H1 (cell line): ENCODE measurements at regions not wholly inside any gene's neighbourhood (a gene's known extent, or its start where the extent isn't known, plus 50 kb on each side); places are given as distances from the start of the nearest gene placed in this dataset.

Source experiments
- CTCF ChIA-PET: fragments of 300-600 bp; sonication (Branson Sonifier 250); formaldehyde crosslinking; loops from one replicate; lab custom pipeline; 2021; ENCODE audit not compliant: partially characterized antibody; lab: Charles Lee
- POLR2A ChIA-PET: fragments of 300-600 bp; sonication (Branson Sonifier 250); formaldehyde crosslinking; loops from one replicate; lab custom pipeline; 2021; ENCODE audit warnings: inconsistent platforms; ENCODE audit not compliant: partially characterized antibody; lab: Charles Lee
- DNase-seq, 2 experiments: peaks; one replicate each; pipeline versions ENCODE4 v3.0.0 to v3.0.0-alpha.2; 2010 to 2022; ENCODE audit warnings: low spot score in 2 of 2, low read depth in 1 of 2, mixed read lengths in 1 of 2
- FAIRE-seq: peaks from 2 replicates; lab custom pipeline; 2011; peaks lifted over from hg19 to GRCh38; lab: Jason Lieb, UNC
- H2AFZ ChIP-seq: 2 replicates; pipeline ENCODE4 v1.8.1; 2012; ENCODE audit warnings: low read length, inconsistent platforms
- H2AK5ac ChIP-seq: 2 replicates; pipeline ENCODE4 v1.6.1; 2013; ENCODE audit warnings: low read depth, low read length
- H2BK120ac ChIP-seq: replicated peaks from 2 replicates; pipeline ENCODE3; 2013; ENCODE audit warnings: low read depth, low read length, inconsistent platforms
- H2BK12ac ChIP-seq: 2 replicates; pipeline ENCODE4 v1.6.1; 2013; ENCODE audit warnings: low read depth, low read length
- H2BK15ac ChIP-seq: 2 replicates; pipeline ENCODE4 v1.6.1; 2013; ENCODE audit warnings: low read length
- H2BK20ac ChIP-seq: 2 replicates; pipeline ENCODE4 v1.6.1; 2013; ENCODE audit warnings: low read length
- H2BK5ac ChIP-seq: 2 replicates; pipeline ENCODE4 v1.6.1; 2013; ENCODE audit warnings: low read depth, low read length
- H3K14ac ChIP-seq: 2 replicates; pipeline ENCODE4 v1.6.1; 2013; ENCODE audit warnings: inconsistent platforms; ENCODE audit not compliant: insufficient read length
- H3K18ac ChIP-seq: 2 replicates; pipeline ENCODE4 v1.6.1; 2013; ENCODE audit warnings: low read length; ENCODE audit errors: extremely low read depth
- H3K23ac ChIP-seq: 2 replicates; pipeline ENCODE4 v1.6.1; 2013; ENCODE audit warnings: inconsistent platforms; ENCODE audit not compliant: insufficient read length
- H3K23me2 ChIP-seq: 2 replicates; pipeline ENCODE4 v1.6.1; 2013; ENCODE audit warnings: low read depth, low read length
- H3K27ac ChIP-seq: 2 replicates; pipeline ENCODE4 v1.6.1; 2011; ENCODE audit warnings: low read depth, low read length, inconsistent platforms
- H3K27me3 ChIP-seq, 4 experiments: replicated peaks in 1 of 4; 1 replicate in 1 of 4; 2 replicates in 3 of 4; pipeline versions ENCODE4 v1.6.1 to v1.8.1; 2011 to 2013; ENCODE audit warnings: low read length in 3 of 4, mild to moderate bottlenecking in 3 of 4, inconsistent platforms in 2 of 4, mixed read lengths in 2 of 4, moderate library complexity in 1 of 4; ENCODE audit not compliant: control insufficient read depth in 3 of 4, insufficient read depth in 3 of 4; ENCODE audit errors: extremely low read depth in 1 of 4
- H3K36me3 ChIP-seq, 4 experiments: 2 replicates each; pipeline versions ENCODE4 v1.6.1 to v1.8.1; 2011 to 2013; ENCODE audit warnings: mild to moderate bottlenecking in 4 of 4, low read length in 3 of 4, moderate library complexity in 2 of 4, control low read depth in 1 of 4, inconsistent platforms in 1 of 4; ENCODE audit not compliant: insufficient read depth in 4 of 4, control insufficient read depth in 2 of 4
- H3K4ac ChIP-seq: replicated peaks from 2 replicates; pipeline ENCODE3; 2013; ENCODE audit warnings: low read length, low read depth, mixed read lengths, inconsistent platforms; ENCODE audit not compliant: insufficient read length
- H3K4me1 ChIP-seq, 4 experiments: replicated peaks in 1 of 4; 1 replicate in 1 of 4; 2 replicates in 3 of 4; pipeline versions ENCODE4 v1.6.1 to v1.8.1; 2011 to 2013; ENCODE audit warnings: low read length in 3 of 4, inconsistent platforms in 2 of 4, mixed read lengths in 1 of 4; ENCODE audit not compliant: insufficient read depth in 4 of 4, control insufficient read depth in 3 of 4
- H3K4me2 ChIP-seq, 2 experiments: 2 replicates each; pipeline versions ENCODE4 v1.6.1 to v1.8.1; 2011 to 2013; ENCODE audit warnings: low read depth in 2 of 2, low read length in 2 of 2, control low read depth in 1 of 2, inconsistent platforms in 1 of 2, mild to moderate bottlenecking in 1 of 2; ENCODE audit not compliant: insufficient read depth in 1 of 2
- H3K4me3 ChIP-seq, 4 experiments: fragments of 200-600, 300-600 bp in 1 of 4; sonication (generic), shearing (Covaris generic), sonication (Bioruptor Twin) in 1 of 4; 2 replicates each; pipeline versions ENCODE4 v1.5.1 to v1.8.1; 2011 to 2016; ENCODE audit warnings: low read length in 4 of 4, low read depth in 3 of 4, control low read depth in 2 of 4, inconsistent platforms in 2 of 4, mild to moderate bottlenecking in 2 of 4, mixed read lengths in 1 of 4, moderate library complexity in 1 of 4; ENCODE audit not compliant: insufficient read depth in 2 of 4; ENCODE audit errors: extremely low read depth in 1 of 4
- H3K56ac ChIP-seq: replicated peaks from 2 replicates; pipeline ENCODE3; 2013; ENCODE audit warnings: low read depth, mild to moderate bottlenecking, mixed read lengths, low read length, inconsistent platforms; ENCODE audit not compliant: insufficient read length
- H3K79me1 ChIP-seq: 2 replicates; pipeline ENCODE4 v1.6.1; 2013; ENCODE audit warnings: low read depth, low read length, control low read depth
- H3K79me2 ChIP-seq, 2 experiments: 2 replicates each; pipeline versions ENCODE4 v1.6.1 to v1.8.1; 2012 to 2013; ENCODE audit warnings: low read length in 2 of 2, mild to moderate bottlenecking in 2 of 2, inconsistent platforms in 1 of 2; ENCODE audit not compliant: insufficient read depth in 2 of 2, control insufficient read depth in 1 of 2
- H3K9ac ChIP-seq, 4 experiments: replicated peaks in 1 of 4; 1 replicate in 1 of 4; 2 replicates in 3 of 4; pipeline versions ENCODE4 v1.6.1 to v1.8.1; 2011 to 2013; ENCODE audit warnings: low read depth in 3 of 4, low read length in 3 of 4, control low read depth in 2 of 4, mild to moderate bottlenecking in 2 of 4, moderate library complexity in 2 of 4, inconsistent platforms in 1 of 4; ENCODE audit errors: extremely low read depth in 1 of 4
- H3K9me3 ChIP-seq, 2 experiments: 2 replicates each; pipeline versions ENCODE4 v1.6.1 to v1.8.1; 2012 to 2013; ENCODE audit warnings: mild to moderate bottlenecking in 2 of 2, moderate library complexity in 2 of 2, control low read depth in 1 of 2, inconsistent platforms in 1 of 2, low read depth in 1 of 2, low read length in 1 of 2, mixed read lengths in 1 of 2; ENCODE audit not compliant: insufficient read depth in 2 of 2
- H4K20me1 ChIP-seq, 2 experiments: replicated peaks in 1 of 2; 2 replicates each; pipeline versions ENCODE3 to v1.8.1; 2011 to 2013; ENCODE audit warnings: inconsistent platforms in 2 of 2, low read length in 2 of 2, mild to moderate bottlenecking in 1 of 2; ENCODE audit not compliant: insufficient read depth in 2 of 2, control insufficient read depth in 1 of 2
- H4K5ac ChIP-seq: 2 replicates; pipeline ENCODE4 v1.6.1; 2013; ENCODE audit warnings: low read length, low read depth, mixed read lengths, inconsistent platforms; ENCODE audit not compliant: insufficient read length
- H4K8ac ChIP-seq: 2 replicates; pipeline ENCODE4 v1.8.0; 2013; ENCODE audit warnings: mild to moderate bottlenecking, moderate library complexity, low read length, inconsistent platforms; ENCODE audit not compliant: insufficient read depth; ENCODE audit errors: extremely low read depth
- H4K91ac ChIP-seq: replicated peaks from 2 replicates; pipeline ENCODE3; 2013; ENCODE audit warnings: low read length, mixed read lengths, inconsistent platforms; ENCODE audit not compliant: insufficient read length
- ATF3 ChIP-seq: IDR thresholded peaks from 2 replicates; pipeline ENCODE4 v1.6.1; 2011; ENCODE audit warnings: low read depth, mild to moderate bottlenecking, low read length; ENCODE audit not compliant: insufficient read depth
- CREB1 ChIP-seq: IDR thresholded peaks from 2 replicates; pipeline ENCODE4 v1.6.1; 2012; ENCODE audit warnings: inconsistent platforms
- KDM4A ChIP-seq: IDR thresholded peaks from one replicate; pipeline ENCODE4 v1.7.1; 2012; ENCODE audit warnings: low read depth, mild to moderate bottlenecking, moderate library complexity, low read length, inconsistent platforms; ENCODE audit not compliant: severe bottlenecking
- MAX ChIP-seq: IDR thresholded peaks from 2 replicates; pipeline ENCODE4 v1.6.1; 2012; ENCODE audit warnings: inconsistent platforms
- SRF ChIP-seq: IDR thresholded peaks from 2 replicates; pipeline ENCODE4 v1.6.1; 2011; ENCODE audit warnings: mild to moderate bottlenecking, low read depth, low read length, moderate library complexity
- TCF12 ChIP-seq: IDR thresholded peaks from 2 replicates; pipeline ENCODE4 v1.6.1; 2011; ENCODE audit warnings: low read depth, mild to moderate bottlenecking, low read length
- WGBS, 2 experiments: shearing (Covaris generic) in 1 of 2; methylation state at CpG; one replicate each; pipeline versions ENCODE4 v1.1.6 to v1.1.7; 2013 to 2015; ENCODE audit warnings: low lambda C conversion rate in 2 of 2, mixed read lengths in 2 of 2, inconsistent platforms in 1 of 2, low coverage in 1 of 2, missing lambda C conversion rate in 1 of 2; ENCODE audit not compliant: insufficient replicate concordance in 2 of 2, insufficient coverage in 1 of 2, insufficient read length in 1 of 2; ENCODE audit errors: extremely low coverage in 1 of 2, missing lambda C conversion rate in 1 of 2; 5-methylcytosine and 5-hydroxymethylcytosine counted together

- WGBS, 2 experiments, result 92% methylated on average over 12 of the region's 13 CpGs; no CpG with 5 or more reads in 1 of the 2 experiments
- no peak overlapping the region for H3K27ac ChIP-seq
- TF ChIP-seq TCF12 (no peak), SRF (no peak), KDM4A (no peak), CREB1 (no peak), ATF3 (no peak), MAX (no peak)
Measured at GRCh38 chr10:37711617-37712488, 145.6 kb downstream of the ZNF248 start.

More at GRCh38 chr10:37711617-37712488, 145.6 kb downstream of the ZNF248 start:
- ChIA-PET POLR2A (no interaction called here), CTCF (interaction anchor here (0.5 kb wide), 1 partner anchor 463 kb away, joined by 3 read pairs; no protein-coding TSS in a partner anchor)
- Histone ChIP-seq H3K18ac (no peak overlapping the region), H4K5ac (no peak overlapping the region), H3K27me3 (no peaks in the 10 kb centered on the region), H2BK120ac (no peak overlapping the region), H3K36me3 (no peaks in the 10 kb centered on the region), H2BK5ac (no peak overlapping the region), H3K9ac (no peak overlapping the region), H3K79me1 (no peaks in the 10 kb centered on the region), H3K56ac (no peak overlapping the region), H3K79me2 (no peaks in the 10 kb centered on the region), H3K4me2 (no peak overlapping the region), H2AFZ (no peak overlapping the region), H3K4me3 (no peak overlapping the region), H3K14ac (no peak overlapping the region), H4K20me1 (no peaks in the 10 kb centered on the region), H3K9me3 (peaks cover 63 to 78% of the 10 kb centered on the region in 2 experiments), H3K4ac (no peak overlapping the region), H4K91ac (no peak overlapping the region), H3K23ac (no peak overlapping the region), H2BK12ac (no peak overlapping the region), H2AK5ac (no peak overlapping the region), H3K4me1 (no peaks in the 10 kb centered on the region), H4K8ac (no peak overlapping the region), H2BK15ac (no peak overlapping the region), H2BK20ac (no peak overlapping the region), H3K23me2 (no peaks in the 10 kb centered on the region)
- DNase-seq, result no peak
- FAIRE-seq, result no peak
